ENCODE measurements at regions not wholly inside any gene's neighbourhood (a gene's known extent, or its start where the extent isn't known, plus 50 kb on each side); places are given as distances from the start of the nearest gene placed in this dataset.
A peak's percentile ranks its signal among the peaks of the same experiment; 100 is the strongest.

DNA sequence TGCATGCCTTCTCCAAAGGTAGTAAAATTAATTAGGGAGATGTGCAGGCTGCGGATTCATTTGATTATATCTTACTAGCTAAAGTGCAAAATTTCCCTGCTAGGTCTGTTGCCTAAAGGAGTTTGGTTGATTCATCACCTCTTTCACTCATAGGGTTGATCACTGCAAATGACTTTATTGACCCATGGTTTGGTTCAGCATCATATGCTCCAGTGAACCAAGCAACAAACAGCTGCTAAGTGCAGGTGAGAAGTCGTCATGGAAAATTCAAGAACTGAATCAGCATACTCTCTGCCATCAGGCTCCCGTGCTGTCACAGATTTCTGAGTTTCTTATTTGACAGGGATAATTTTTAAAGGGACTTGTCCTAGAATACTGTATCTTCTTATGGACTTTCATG lies 571.8 kb upstream of the CDH18 start:
- TF ChIP-seq, protein P1, sequence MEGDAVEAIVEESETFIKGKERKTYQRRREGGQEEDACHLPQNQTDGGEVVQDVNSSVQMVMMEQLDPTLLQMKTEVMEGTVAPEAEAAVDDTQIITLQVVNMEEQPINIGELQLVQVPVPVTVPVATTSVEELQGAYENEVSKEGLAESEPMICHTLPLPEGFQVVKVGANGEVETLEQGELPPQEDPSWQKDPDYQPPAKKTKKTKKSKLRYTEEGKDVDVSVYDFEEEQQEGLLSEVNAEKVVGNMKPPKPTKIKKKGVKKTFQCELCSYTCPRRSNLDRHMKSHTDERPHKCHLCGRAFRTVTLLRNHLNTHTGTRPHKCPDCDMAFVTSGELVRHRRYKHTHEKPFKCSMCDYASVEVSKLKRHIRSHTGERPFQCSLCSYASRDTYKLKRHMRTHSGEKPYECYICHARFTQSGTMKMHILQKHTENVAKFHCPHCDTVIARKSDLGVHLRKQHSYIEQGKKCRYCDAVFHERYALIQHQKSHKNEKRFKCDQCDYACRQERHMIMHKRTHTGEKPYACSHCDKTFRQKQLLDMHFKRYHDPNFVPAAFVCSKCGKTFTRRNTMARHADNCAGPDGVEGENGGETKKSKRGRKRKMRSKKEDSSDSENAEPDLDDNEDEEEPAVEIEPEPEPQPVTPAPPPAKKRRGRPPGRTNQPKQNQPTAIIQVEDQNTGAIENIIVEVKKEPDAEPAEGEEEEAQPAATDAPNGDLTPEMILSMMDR (conservative IDR thresholded peaks at IDR 0.05; ENCODE audit: low read depth) = no peak
- CTCF ChIA-PET = interaction anchor here (0.6 kb wide), 1 partner anchor 13 kb away, joined by 3 read pairs; no protein-coding TSS in a partner anchor
- DNase-seq (ENCODE audit: low spot score) = no peak
- H3K27ac ChIP-seq = no peak overlapping the region
- POLR2A ChIA-PET (ENCODE audit: low non-redundant PET) = no interaction called here

DNA sequence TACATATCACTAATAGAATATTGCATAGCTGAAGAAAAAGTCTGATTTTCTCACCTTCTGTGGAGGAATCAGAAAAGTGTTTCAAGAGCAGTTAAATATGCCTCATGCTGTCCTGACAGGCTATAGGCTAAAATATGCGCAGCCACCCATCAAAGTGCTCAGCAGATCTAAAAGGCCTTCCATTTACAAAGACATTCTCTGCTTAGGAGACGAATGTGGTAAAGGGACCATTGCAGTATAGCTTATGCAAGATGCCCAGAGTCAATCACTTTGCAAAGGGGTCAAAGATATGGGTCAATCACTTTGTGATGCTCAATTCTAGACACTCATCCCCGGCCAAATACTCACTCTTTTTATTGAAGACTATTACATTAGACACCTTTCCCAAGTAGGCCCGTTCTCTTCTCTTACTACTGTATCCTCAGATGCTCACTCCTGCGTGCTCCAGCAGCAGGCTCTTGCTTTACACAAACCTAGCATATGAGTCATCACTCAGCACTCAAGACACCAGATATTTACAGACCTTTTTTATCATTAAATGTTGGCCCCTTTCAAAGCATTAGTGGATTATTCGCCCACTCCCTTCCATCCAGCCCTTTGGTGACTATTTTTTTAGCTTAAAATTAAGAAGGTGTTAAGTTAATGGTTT lies 568.2 kb upstream of the CDH18 start:
- POLR2A ChIA-PET (ENCODE audit: low non-redundant PET) = no interaction called here
- no peak overlapping the region for H3K27ac ChIP-seq
- peak; percentile 2 for DNase-seq (ENCODE audit: low spot score)
- TF ChIP-seq, protein P1 (conservative IDR thresholded peaks at IDR 0.05; ENCODE audit: low read depth) = no peak
- CTCF ChIA-PET = interaction anchor here (0.7 kb wide), 1 partner anchor 765 kb away, joined by 3 read pairs; no protein-coding TSS in a partner anchor

DNA sequence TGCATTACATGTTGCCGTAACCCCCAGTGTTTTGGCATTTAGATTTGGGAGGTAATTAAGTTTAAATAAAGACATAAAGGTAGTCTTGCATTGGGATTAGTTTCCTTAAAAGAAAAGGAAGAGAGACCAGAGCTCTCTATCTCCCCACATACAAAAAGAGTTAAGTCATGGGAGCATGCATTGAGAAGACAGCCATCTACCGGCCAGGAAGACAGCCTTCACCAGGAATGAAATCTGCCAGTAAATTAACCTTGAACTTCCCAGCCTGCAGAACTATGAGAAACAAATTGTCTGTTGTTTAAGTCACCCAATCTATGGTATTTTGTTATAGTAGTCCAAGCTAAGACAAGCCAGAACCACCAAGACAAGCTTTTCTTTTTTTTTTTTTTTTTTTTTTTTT lies 567.0 kb upstream of the CDH18 start:
- no peak for DNase-seq (ENCODE audit: low spot score)
- no peak overlapping the region for H3K27ac ChIP-seq
- TF ChIP-seq, protein P1 (conservative IDR thresholded peaks at IDR 0.05; ENCODE audit: low read depth) = no peak
- ChIA-PET CTCF (interaction anchor here (0.7 kb wide), 1 partner anchor 44 kb away, joined by 3 read pairs; no protein-coding TSS in a partner anchor), POLR2A (ENCODE audit: low non-redundant PET) (no interaction called here)

DNA sequence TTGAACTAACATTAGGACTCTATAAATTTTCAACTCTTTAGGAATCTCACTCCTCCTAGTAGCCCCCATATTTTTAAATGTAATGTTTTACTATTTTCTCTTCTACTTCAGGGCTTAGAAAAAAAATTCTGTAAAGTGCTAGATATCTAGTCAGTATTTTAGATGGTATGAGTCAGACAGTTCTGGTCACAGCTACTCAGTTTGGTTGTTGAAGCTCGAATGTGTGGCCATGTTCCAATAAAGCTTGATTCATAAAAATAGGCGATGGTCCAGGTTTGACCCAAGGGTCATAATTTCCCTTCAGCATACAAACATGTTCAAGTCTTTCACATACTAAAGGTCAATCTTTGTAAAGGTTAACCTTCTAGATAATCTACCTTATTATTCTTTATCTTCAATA lies 566.0 kb upstream of the CDH18 start:
- POLR2A ChIA-PET (ENCODE audit: low non-redundant PET) = no interaction called here
- CTCF ChIA-PET = interaction anchor here (0.5 kb wide), 1 partner anchor 1620 kb away, joined by 5 read pairs; no protein-coding TSS in a partner anchor
- TF ChIP-seq, protein P1 (conservative IDR thresholded peaks at IDR 0.05; ENCODE audit: low read depth) = no peak
- no peak overlapping the region for H3K27ac ChIP-seq
- no peak for DNase-seq (ENCODE audit: low spot score)

DNA sequence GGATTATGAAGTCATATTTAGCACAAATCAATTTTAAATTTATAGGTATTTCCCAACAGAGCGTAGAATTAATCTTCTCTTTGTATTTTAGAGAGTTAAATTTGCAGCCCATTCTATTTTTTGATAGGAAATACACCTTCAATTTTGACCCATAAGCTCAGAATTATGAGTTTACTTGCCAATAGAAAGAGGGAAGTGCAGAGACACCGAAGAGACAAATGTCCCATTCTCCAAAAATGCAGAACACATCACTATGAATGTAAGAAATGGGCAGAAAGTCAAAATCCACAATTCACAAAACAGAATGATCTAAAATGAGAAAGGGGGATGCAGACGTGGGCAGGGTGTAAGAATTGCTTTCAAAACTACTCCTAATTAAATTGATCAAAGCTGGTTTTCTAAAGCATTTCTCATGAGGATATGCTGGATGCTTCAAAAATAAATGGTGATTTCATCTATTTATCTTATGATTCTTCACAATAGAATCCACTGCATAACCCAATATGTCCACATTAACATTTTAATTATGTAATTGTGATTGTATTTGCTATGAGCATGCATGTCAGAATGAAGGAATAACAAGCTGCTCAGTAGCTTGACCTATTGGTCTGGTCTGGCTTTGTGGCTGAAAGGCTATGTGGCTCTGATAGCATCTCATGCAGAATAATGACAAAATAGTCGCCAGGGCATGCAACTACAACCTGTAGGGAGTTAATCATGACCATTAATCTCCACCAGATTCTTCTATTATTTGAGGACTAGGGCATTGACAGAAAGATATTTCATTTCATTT lies 550.1 kb upstream of the CDH18 start:
- TF ChIP-seq, protein P1 (conservative IDR thresholded peaks at IDR 0.05; ENCODE audit: low read depth) = no peak
- ChIA-PET POLR2A (ENCODE audit: low non-redundant PET) (no interaction called here), CTCF (no interaction called here)
- no peak for DNase-seq (ENCODE audit: low spot score)
- H3K27ac ChIP-seq = no peak overlapping the region

DNA sequence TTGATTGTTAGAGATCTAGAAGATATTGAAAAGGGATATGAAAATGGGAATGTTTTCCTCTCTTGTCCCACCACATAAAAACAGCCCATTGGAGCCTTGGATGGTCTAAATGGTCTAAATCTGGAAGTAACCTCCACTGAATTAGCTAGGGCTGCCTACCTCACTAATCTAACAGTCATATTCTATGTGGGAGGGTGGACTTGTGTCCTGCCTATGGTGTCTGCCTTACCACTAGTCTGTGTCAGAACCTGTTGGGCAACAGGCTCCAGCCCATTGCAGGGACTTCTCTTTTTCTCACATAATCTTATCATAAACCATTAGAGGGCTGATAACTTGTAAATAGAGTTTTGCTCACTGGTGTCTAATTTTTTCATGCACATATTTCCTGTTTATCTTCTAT lies 548.8 kb upstream of the CDH18 start:
- CTCF ChIA-PET = interaction anchor here (0.6 kb wide), 1 partner anchor 17 kb away, joined by 4 read pairs; no protein-coding TSS in a partner anchor

More for the DNA sequence above, 548.8 kb upstream of the CDH18 start:
- POLR2A ChIA-PET (ENCODE audit: low non-redundant PET) = no interaction called here
- no peak for DNase-seq (ENCODE audit: low spot score)
- TF ChIP-seq, protein P1 (conservative IDR thresholded peaks at IDR 0.05; ENCODE audit: low read depth) = no peak
- no peak overlapping the region for H3K27ac ChIP-seq
